ENCODE measurements at regions not wholly inside any gene's neighbourhood (a gene's known extent, or its start where the extent isn't known, plus 50 kb on each side); places are given as distances from the start of the nearest gene placed in this dataset.
A peak's percentile ranks its signal among the peaks of the same experiment; 100 is the strongest.

GRCh38 chr11:116642481-116642880, 130.3 kb downstream of the BUD13 start:
- H3K4me1 Mint-ChIP-seq (ENCODE audit: low read depth, unreplicated experiment) = no peaks in the 10 kb centered on the region
- no peak overlapping the region for H3K27ac Mint-ChIP-seq (ENCODE audit: unreplicated experiment)
- intact Hi-C loops (cut with micrococcal nuclease; ENCODE audit: unreplicated experiment) = loop anchor here (5.0 kb wide), 1 partner anchor 365 kb away; no protein-coding TSS in a partner anchor
- CTCF ChIA-PET = interaction anchor here (0.6 to 2.1 kb wide), 6 partner anchors 10 to 491 kb away, joined by 3 to 16 read pairs (median 6); no protein-coding TSS in a partner anchor
- Histone ChIP-seq H3K36me3 (ENCODE audit: control insufficient read depth, insufficient read depth, low read length) (no peaks in the 10 kb centered on the region), H3K4me3 (ENCODE audit: low read depth, low read length) (no peak overlapping the region), H3K9me3 (no peaks in the 10 kb centered on the region), H3K4me1 (no peaks in the 10 kb centered on the region), H3K27me3 (replicated peaks; ENCODE audit: control insufficient read depth, insufficient read depth, low read length) (no peaks in the 10 kb centered on the region)
- H3K9me3 Mint-ChIP-seq (ENCODE audit: unreplicated experiment) = no peaks in the 10 kb centered on the region
- POLR2A ChIA-PET = no interaction called here
- DNase-seq = no peak
- peaks cover 10% of the 10 kb centered on the region for H3K27me3 Mint-ChIP-seq (ENCODE audit: insufficient read depth, unreplicated experiment)
- no peak for TF ChIP-seq CTCF (IDR thresholded peaks at IDR 0.05; ENCODE audit: insufficient read depth in 1 of 2, low read depth in 1 of 2, low read length in 1 of 2, severe bottlenecking in 1 of 2, unreplicated experiment in 1 of 2)
- H3K36me3 Mint-ChIP-seq (ENCODE audit: insufficient read depth, unreplicated experiment) = no peaks in the 10 kb centered on the region
- no TSS peak for BruUV-seq (replicated peaks)
- no peak overlapping the region for H3K4me3 Mint-ChIP-seq (ENCODE audit: unreplicated experiment)

- peaks cover 6% of the 10 kb centered on the region for H3K27me3 Mint-ChIP-seq (ENCODE audit: insufficient read depth, unreplicated experiment)
- no peaks in the 10 kb centered on the region for H3K36me3 Mint-ChIP-seq (ENCODE audit: insufficient read depth, unreplicated experiment)
- TF ChIP-seq CTCF (IDR thresholded peaks at IDR 0.05; ENCODE audit: insufficient read depth in 1 of 2, low read depth in 1 of 2, low read length in 1 of 2, severe bottlenecking in 1 of 2, unreplicated experiment in 1 of 2) = peak; percentile 97 to 98
- no peaks in the 10 kb centered on the region for H3K4me1 Mint-ChIP-seq (ENCODE audit: low read depth, unreplicated experiment)
- no peaks in the 10 kb centered on the region for H3K9me3 Mint-ChIP-seq (ENCODE audit: unreplicated experiment)
- ChIA-PET POLR2A (no interaction called here), CTCF (interaction anchor here (0.6 to 2.1 kb wide), 21 partner anchors 11 to 1867 kb away, joined by 3 to 16 read pairs (median 4); no protein-coding TSS in a partner anchor)
- no peak overlapping the region for H3K27ac Mint-ChIP-seq (ENCODE audit: unreplicated experiment)
- peak; percentile 77 to 88 for DNase-seq
- Histone ChIP-seq H3K4me1 (no peaks in the 10 kb centered on the region), H3K36me3 (ENCODE audit: control insufficient read depth, insufficient read depth, low read length) (no peaks in the 10 kb centered on the region), H3K9me3 (no peaks in the 10 kb centered on the region), H3K4me3 (ENCODE audit: low read depth, low read length) (no peak overlapping the region), H3K27me3 (replicated peaks; ENCODE audit: control insufficient read depth, insufficient read depth, low read length) (no peaks in the 10 kb centered on the region)
- no TSS peak for BruUV-seq (replicated peaks)
- intact Hi-C loops (cut with micrococcal nuclease; ENCODE audit: unreplicated experiment) = loop anchor here (1.0 to 5.0 kb wide), 4 partner anchors 36 to 364 kb away; no protein-coding TSS in a partner anchor
- H3K4me3 Mint-ChIP-seq (ENCODE audit: unreplicated experiment) = no peak overlapping the region
Measured at GRCh38 chr11:116641561-116642045, 131.2 kb downstream of the BUD13 start.

DNA sequence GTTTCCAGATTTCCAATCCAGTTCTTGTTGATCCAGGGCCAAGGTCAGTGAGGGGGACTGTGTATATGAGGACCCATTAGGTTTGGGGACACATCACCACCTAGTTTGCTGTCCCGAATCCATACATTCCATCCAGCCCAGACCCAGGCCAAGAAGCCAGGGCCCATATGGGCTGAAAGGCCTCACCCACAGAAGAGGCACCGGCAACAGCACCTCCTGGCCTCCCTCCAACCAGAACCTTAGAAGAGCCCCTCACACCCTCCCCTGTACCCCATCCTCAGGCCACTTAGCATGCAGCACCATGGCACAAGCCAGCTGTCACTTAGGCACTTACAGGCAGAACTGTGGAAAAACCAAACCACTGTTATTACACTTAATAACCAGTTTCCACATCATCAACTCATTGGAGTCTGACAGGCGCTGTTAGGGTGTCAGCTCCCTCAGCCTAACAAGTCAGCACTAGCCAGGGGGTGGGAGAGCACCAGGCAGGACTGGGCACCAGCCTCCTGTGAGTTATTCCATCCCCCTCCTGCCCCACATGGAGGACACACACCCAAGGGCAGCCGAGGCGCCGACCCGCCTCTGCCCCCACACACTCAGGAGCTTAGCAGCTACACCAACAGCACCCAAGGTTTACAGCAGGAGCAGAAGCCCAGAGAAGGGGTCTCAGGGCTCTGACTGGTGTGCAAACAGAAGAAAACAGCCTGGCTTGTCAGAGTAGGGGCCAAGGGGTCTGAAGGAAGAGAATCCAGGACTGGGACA, 132.0 kb downstream of the BUD13 start:
- CTCF ChIA-PET = interaction anchor here (0.8 to 2.1 kb wide), 18 partner anchors 12 to 470 kb away, joined by 3 to 16 read pairs (median 4); no protein-coding TSS in a partner anchor
- Mint-ChIP-seq H3K36me3 (ENCODE audit: insufficient read depth, unreplicated experiment) (no peaks in the 10 kb centered on the region), H3K27ac (ENCODE audit: unreplicated experiment) (no peak overlapping the region), H3K4me3 (ENCODE audit: unreplicated experiment) (no peak overlapping the region), H3K27me3 (ENCODE audit: insufficient read depth, unreplicated experiment) (peaks cover 9% of the 10 kb centered on the region), H3K9me3 (ENCODE audit: unreplicated experiment) (no peaks in the 10 kb centered on the region), H3K4me1 (ENCODE audit: low read depth, unreplicated experiment) (no peaks in the 10 kb centered on the region)
- TF ChIP-seq CTCF (IDR thresholded peaks at IDR 0.05; ENCODE audit: insufficient read depth in 1 of 2, low read depth in 1 of 2, low read length in 1 of 2, severe bottlenecking in 1 of 2, unreplicated experiment in 1 of 2) = no peak
- Histone ChIP-seq H3K9me3 (no peaks in the 10 kb centered on the region), H3K4me3 (ENCODE audit: low read depth, low read length) (no peak overlapping the region), H3K4me1 (no peaks in the 10 kb centered on the region), H3K27me3 (replicated peaks; ENCODE audit: control insufficient read depth, insufficient read depth, low read length) (no peaks in the 10 kb centered on the region), H3K36me3 (ENCODE audit: control insufficient read depth, insufficient read depth, low read length) (no peaks in the 10 kb centered on the region)
- POLR2A ChIA-PET = no interaction called here
- no TSS peak for BruUV-seq (replicated peaks)
- intact Hi-C loops (cut with micrococcal nuclease; ENCODE audit: unreplicated experiment) = loop anchor here (1.0 to 5.0 kb wide), 4 partner anchors 36 to 364 kb away; no protein-coding TSS in a partner anchor
- DNase-seq = no peak

Measured in Caco-2 (cell line).